ENCODE measurements at regions not wholly inside any gene's neighbourhood (a gene's known extent, or its start where the extent isn't known, plus 50 kb on each side); places are given as distances from the start of the nearest gene placed in this dataset.

- no peak for DNase-seq (ENCODE audit: low read depth in 1 of 2, low spot score in 1 of 2)
Observed at GRCh38 chr14:65872536-65872935, 460.0 kb downstream of the FUT8 start.

GRCh38 chr14:65877166-65877565, 464.6 kb downstream of the FUT8 start:
- DNase-seq (ENCODE audit: low read depth in 1 of 2, low spot score in 1 of 2) = no peak

- DNase-seq (ENCODE audit: low read depth in 1 of 2, low spot score in 1 of 2) = no peak
Observed at GRCh38 chr14:65877624-65878023, 465.1 kb downstream of the FUT8 start.

GRCh38 chr14:65878586-65878985, 466.1 kb downstream of the FUT8 start:
- DNase-seq (ENCODE audit: low read depth in 1 of 2, low spot score in 1 of 2) = no peak

GRCh38 chr14:65879248-65880009, 466.9 kb downstream of the FUT8 start:
- no peak for DNase-seq (ENCODE audit: low read depth in 1 of 2, low spot score in 1 of 2)

- no peak for DNase-seq (ENCODE audit: low read depth in 1 of 2, low spot score in 1 of 2)
Observed at GRCh38 chr14:65880507-65880906, 468.0 kb downstream of the FUT8 start.

- DNase-seq (ENCODE audit: low read depth in 1 of 2, low spot score in 1 of 2) = no peak
Observed at GRCh38 chr14:65881642-65882041, 469.1 kb downstream of the FUT8 start.

GRCh38 chr14:65888677-65889076, 476.1 kb downstream of the FUT8 start:
- no peak for DNase-seq (ENCODE audit: low read depth in 1 of 2, low spot score in 1 of 2)

- DNase-seq (ENCODE audit: low read depth in 1 of 2, low spot score in 1 of 2) = no peak
Observed at GRCh38 chr14:65892315-65892714, 479.8 kb downstream of the FUT8 start.

- DNase-seq (ENCODE audit: low read depth in 1 of 2, low spot score in 1 of 2) = no peak
Observed at GRCh38 chr14:65900164-65900563, 487.6 kb downstream of the FUT8 start.

GRCh38 chr14:65901595-65901994, 489.1 kb downstream of the FUT8 start:
- DNase-seq (ENCODE audit: low read depth in 1 of 2, low spot score in 1 of 2) = no peak

GRCh38 chr14:65904988-65905387, 492.5 kb downstream of the FUT8 start:
- no peak for DNase-seq (ENCODE audit: low read depth in 1 of 2, low spot score in 1 of 2)

GRCh38 chr14:65906344-65906743, 493.8 kb downstream of the FUT8 start:
- DNase-seq (ENCODE audit: low read depth in 1 of 2, low spot score in 1 of 2) = no peak

GRCh38 chr14:65906948-65907347, 494.4 kb downstream of the FUT8 start:
- no peak for DNase-seq (ENCODE audit: low read depth in 1 of 2, low spot score in 1 of 2)

- no peak for DNase-seq (ENCODE audit: low read depth in 1 of 2, low spot score in 1 of 2)
Observed at GRCh38 chr14:65910108-65910786, 497.7 kb downstream of the FUT8 start.

GRCh38 chr14:65915125-65915524, 502.6 kb downstream of the FUT8 start:
- no peak for DNase-seq (ENCODE audit: low read depth in 1 of 2, low spot score in 1 of 2)

GRCh38 chr14:65916055-65916454, 503.5 kb downstream of the FUT8 start:
- DNase-seq (ENCODE audit: low read depth in 1 of 2, low spot score in 1 of 2) = no peak

- no peak for DNase-seq (ENCODE audit: low read depth in 1 of 2, low spot score in 1 of 2)
Observed at GRCh38 chr14:65920996-65921395, 508.5 kb downstream of the FUT8 start.

- DNase-seq (ENCODE audit: low read depth in 1 of 2, low spot score in 1 of 2) = no peak
Observed at GRCh38 chr14:65922142-65922541, 509.6 kb downstream of the FUT8 start.

- DNase-seq (ENCODE audit: low read depth in 1 of 2, low spot score in 1 of 2) = no peak
Observed at GRCh38 chr14:65926504-65926903, 514.0 kb downstream of the FUT8 start.

- DNase-seq (ENCODE audit: low read depth in 1 of 2, low spot score in 1 of 2) = no peak
Observed at GRCh38 chr14:65926935-65927700, 514.6 kb downstream of the FUT8 start.

- DNase-seq (ENCODE audit: low read depth in 1 of 2, low spot score in 1 of 2) = peak; percentile 49 to 73
Observed at GRCh38 chr14:65927931-65928356, 515.4 kb downstream of the FUT8 start.

Data from activated CD4-positive, alpha-beta T cell treated with anti-CD3 and anti-CD28 coated beads, Interleukin-2, amount 50 U/mL, for 24 hours (primary cell).